ENCODE measurements at regions not wholly inside any gene's neighbourhood (a gene's known extent, or its start where the extent isn't known, plus 50 kb on each side); places are given as distances from the start of the nearest gene placed in this dataset.

GRCh38 chr5:52409835-52410234, 377.9 kb upstream of the ITGA1 start:
- TF ChIP-seq POLR2AphosphoS5 (IDR thresholded peaks at IDR 0.05) = no peak
- no peak for TF ChIP-seq POLR2A (IDR thresholded peaks at IDR 0.05)
